BJ (cell line): ENCODE measurements at regions not wholly inside any gene's neighbourhood (a gene's known extent, or its start where the extent isn't known, plus 50 kb on each side); places are given as distances from the start of the nearest gene placed in this dataset.

Experiments used
- CTCF ChIA-PET: fragments of 350-600 bp; formaldehyde crosslinking; extraction: SDS; loops from one replicate; lab custom pipeline; 2021; ENCODE audit warnings: antibody characterized with exemption, inconsistent platforms; lab: Yijun Ruan, JAX
- POLR2A ChIA-PET: fragments of 300-600 bp; sonication (Branson Sonifier 250); formaldehyde crosslinking; extraction: SDS; loops from one replicate; lab custom pipeline; 2021; ENCODE audit warnings: antibody characterized with exemption; lab: Charles Lee
- DNase-seq: peaks from one replicate; pipeline ENCODE4 v3.0.0-alpha.2; 2011; ENCODE audit warnings: low read depth
- H3K27me3 ChIP-seq: 2 replicates; pipeline ENCODE4 v1.6.0; 2011; ENCODE audit warnings: low read length; ENCODE audit not compliant: control insufficient read depth, insufficient read depth
- H3K36me3 ChIP-seq: 2 replicates; pipeline ENCODE4 v1.5.1; 2011; ENCODE audit warnings: low read length; ENCODE audit not compliant: control insufficient read depth, insufficient read depth
- H3K4me3 ChIP-seq: 2 replicates; pipeline ENCODE4 v1.5.1; 2011; ENCODE audit warnings: low read depth, mild to moderate bottlenecking, control low read depth, low read length
- CTCF ChIP-seq: IDR thresholded peaks from 2 replicates; pipeline ENCODE4 v1.5.1; 2011; ENCODE audit warnings: low read depth, mild to moderate bottlenecking, control low read depth, inconsistent platforms, low read length, moderate library complexity; ENCODE audit not compliant: insufficient read depth

DNA sequence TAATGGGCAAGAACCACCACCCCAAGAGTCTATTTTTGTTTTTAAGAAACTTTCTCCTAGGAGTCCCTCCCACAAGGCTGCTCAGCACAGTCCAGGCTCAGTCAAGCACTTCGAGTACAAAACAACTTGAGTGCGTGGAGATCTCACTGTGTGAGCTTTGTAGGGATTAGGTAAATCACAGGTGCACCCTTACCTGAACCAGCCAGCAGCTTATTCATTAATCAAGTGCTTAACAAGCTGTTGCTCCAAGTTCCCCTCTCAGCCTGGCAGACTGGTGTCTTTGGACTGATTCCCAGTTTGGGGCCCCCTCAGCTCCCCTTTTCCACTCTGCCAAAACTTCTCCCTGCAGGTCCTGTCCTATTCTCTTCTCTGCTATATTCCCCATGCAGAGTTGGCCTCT, 133.1 kb downstream of the LY86 start:
- ChIA-PET CTCF (interaction anchor here (0.9 to 6.1 kb wide), 5 partner anchors 11 to 554 kb away, joined by 3 to 53 read pairs (median 3); no protein-coding TSS in a partner anchor), POLR2A (no interaction called here)
- no peak for TF ChIP-seq CTCF
- no peak overlapping the region for H3K4me3 ChIP-seq
- no peaks in the 10 kb centered on the region for H3K36me3 ChIP-seq
- DNase-seq: no peak
- H3K27me3 ChIP-seq: no peaks in the 10 kb centered on the region

GRCh38 chr6:6722195-6722594, 133.7 kb downstream of the LY86 start:
- no peak for TF ChIP-seq CTCF
- no peaks in the 10 kb centered on the region for H3K27me3 ChIP-seq
- H3K4me3 ChIP-seq: no peak overlapping the region
- DNase-seq: no peak
- CTCF ChIA-PET: interaction anchor here (0.8 to 6.1 kb wide), 4 partner anchors 18 to 522 kb away, joined by 3 to 53 read pairs (median 6); no protein-coding TSS in a partner anchor
- H3K36me3 ChIP-seq: no peaks in the 10 kb centered on the region
- POLR2A ChIA-PET: no interaction called here

DNA sequence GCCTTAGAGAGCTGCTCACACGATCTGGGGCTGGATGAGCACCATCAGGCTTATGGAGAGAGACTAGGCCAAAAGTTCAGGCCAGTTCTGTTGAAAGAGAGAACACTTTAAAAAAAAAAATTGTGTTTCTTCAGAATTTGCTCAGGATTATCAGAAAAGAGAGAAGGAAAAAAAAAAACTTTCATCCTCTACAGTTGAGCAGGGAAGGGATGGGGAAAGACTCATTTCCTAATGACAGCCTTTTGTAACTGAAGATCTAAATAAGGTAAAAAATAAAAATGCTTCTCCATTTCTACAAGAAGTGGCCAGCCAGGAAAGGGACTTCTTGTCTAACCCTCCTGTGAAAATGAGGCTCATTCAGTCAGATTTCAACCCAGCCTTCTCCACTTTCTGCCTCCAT, 134.8 kb downstream of the LY86 start:
- no peak for TF ChIP-seq CTCF
- CTCF ChIA-PET: interaction anchor here (1.0 to 6.1 kb wide), 12 partner anchors 9 to 582 kb away, joined by 3 to 53 read pairs (median 6); no protein-coding TSS in a partner anchor

DNA sequence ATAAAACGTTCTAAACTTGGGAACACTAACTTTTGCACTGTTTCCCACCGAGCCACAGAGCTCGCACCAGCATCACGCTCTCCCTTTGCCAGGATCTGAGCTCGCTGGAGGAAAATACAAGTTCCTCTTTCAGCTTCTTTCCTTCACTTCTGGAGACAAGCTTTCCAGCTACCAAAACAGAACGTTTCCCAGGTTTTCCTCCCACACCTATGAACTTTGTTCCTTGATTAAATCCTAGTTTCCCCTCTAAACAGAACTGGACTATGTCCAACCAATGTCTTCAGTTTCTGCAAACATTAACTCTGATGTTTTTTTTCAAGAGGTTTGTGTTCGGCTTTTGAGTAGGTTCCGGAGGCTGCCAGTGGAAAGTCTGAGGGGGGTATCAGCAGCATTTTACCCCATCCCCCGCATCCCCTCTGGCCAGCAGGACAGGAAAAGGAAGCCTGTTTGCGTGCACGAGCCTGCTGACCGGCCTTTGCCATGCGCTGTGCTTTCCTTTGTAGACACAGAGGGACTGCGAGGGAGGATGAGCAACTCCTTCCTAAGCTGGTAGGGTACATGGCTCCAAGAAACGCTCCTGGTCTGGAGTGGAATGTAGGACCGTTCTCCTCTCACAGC, 135.5 kb downstream of the LY86 start:
- Histone ChIP-seq H3K27me3 (no peaks in the 10 kb centered on the region), H3K36me3 (no peaks in the 10 kb centered on the region), H3K4me3 (no peak overlapping the region)
- DNase-seq: no peak
- no peak for TF ChIP-seq CTCF
- ChIA-PET POLR2A (interaction anchor here (0.6 kb wide), 1 partner anchor 525 kb away, joined by 4 read pairs; no protein-coding TSS in a partner anchor), CTCF (interaction anchor here (0.6 to 6.1 kb wide), 25 partner anchors 9 to 581 kb away, joined by 3 to 53 read pairs (median 4); no protein-coding TSS in a partner anchor)

More for the DNA sequence above, 134.8 kb downstream of the LY86 start:
- POLR2A ChIA-PET: no interaction called here
- no peak overlapping the region for H3K4me3 ChIP-seq
- no peaks in the 10 kb centered on the region for H3K27me3 ChIP-seq
- DNase-seq: no peak
- no peaks in the 10 kb centered on the region for H3K36me3 ChIP-seq
